Gastrocnemius medialis (tissue), 4 donors: ENCODE measurements at regions not wholly inside any gene's neighbourhood (a gene's known extent, or its start where the extent isn't known, plus 50 kb on each side); places are given as distances from the start of the nearest gene placed in this dataset.

ENCODE experiments used
- ATAC-seq, 2 donors: fragments of 150-250 bp; one replicate each; pipeline ENCODE4 v1.9.1; 2016
- DNase-seq, 2 donors: peaks; one replicate each; pipeline ENCODE4 v3.0.0-alpha.2; 2019
- H3K27ac ChIP-seq, 4 donors: fragments of 200-600 bp; sonication (generic); 1 replicate in 1 of 4; 2 replicates in 3 of 4; pipeline ENCODE4 v1.5.1; 2016 to 2018; ENCODE audit warnings: mild to moderate bottlenecking in 2 of 4, moderate library complexity in 1 of 4
- H3K27me3 ChIP-seq, 3 donors: fragments of 200-600 bp; sonication (generic) in 2 of 3; 1 replicate in 1 of 3; 2 replicates in 2 of 3; pipeline versions ENCODE4 v1.5.1 to v1.6.0; 2016 to 2019; ENCODE audit warnings: mild to moderate bottlenecking in 1 of 3, moderate library complexity in 1 of 3
- H3K36me3 ChIP-seq, 2 donors: fragments of 200-600 bp; sonication (generic) in 1 of 2; one replicate each; pipeline ENCODE4 v1.5.1; 2017 to 2018
- H3K4me1 ChIP-seq, 2 donors: fragments of 200-600 bp; sonication (generic) in 1 of 2; one replicate each; pipeline ENCODE4 v1.5.1; 2016 to 2017; ENCODE audit warnings: mild to moderate bottlenecking in 2 of 2
- H3K4me3 ChIP-seq, 4 donors: fragments of 200-600 bp; sonication (generic) in 3 of 4; 1 replicate in 1 of 4; 2 replicates in 3 of 4; pipeline ENCODE4 v1.5.1; 2016 to 2019; ENCODE audit warnings: mild to moderate bottlenecking in 2 of 4
- H3K9me3 ChIP-seq, 3 donors: fragments of 200-600 bp; sonication (generic) in 2 of 3; 1 replicate in 1 of 3; 2 replicates in 2 of 3; pipeline ENCODE4 v1.5.1; 2016 to 2019
- POLR2A ChIP-seq, 2 donors: fragments of 450-650 bp; IDR thresholded peaks; one replicate each; pipeline ENCODE4 v1.6.1; 2017; ENCODE audit warnings: antibody characterized with exemption in 2 of 2, mild to moderate bottlenecking in 2 of 2, moderate library complexity in 2 of 2
- in situ Hi-C, 4 donors: fragments of 200-750 bp; cut with MboI; loops; one replicate each; pipeline versions ENCODE4 v1.15.0 to v1.8.0; 2017; ENCODE audit warnings: low sequenced_read_pairs in 4 of 4
- intact Hi-C: fragments of 100-400 bp; cut with DNase I; formaldehyde crosslinking; loops from one replicate; pipeline ENCODE4 v1.15.1; 2023; ENCODE audit warnings: low total_unique reads
- TF ChIP-seq, protein P1 (sequence below), 5 experiments: fragments of 450-650 bp in 3 of 5; fragments of 200-600 bp in 2 of 5; sonication (generic) in 2 of 5; IDR thresholded peaks in 4 of 5; conservative IDR thresholded peaks in 1 of 5; 1 replicate in 4 of 5; 2 replicates in 1 of 5; pipeline ENCODE4 v1.5.1; 2016 to 2019; ENCODE audit warnings: antibody characterized with exemption in 5 of 5, mild to moderate bottlenecking in 3 of 5, moderate library complexity in 3 of 5

DNA sequence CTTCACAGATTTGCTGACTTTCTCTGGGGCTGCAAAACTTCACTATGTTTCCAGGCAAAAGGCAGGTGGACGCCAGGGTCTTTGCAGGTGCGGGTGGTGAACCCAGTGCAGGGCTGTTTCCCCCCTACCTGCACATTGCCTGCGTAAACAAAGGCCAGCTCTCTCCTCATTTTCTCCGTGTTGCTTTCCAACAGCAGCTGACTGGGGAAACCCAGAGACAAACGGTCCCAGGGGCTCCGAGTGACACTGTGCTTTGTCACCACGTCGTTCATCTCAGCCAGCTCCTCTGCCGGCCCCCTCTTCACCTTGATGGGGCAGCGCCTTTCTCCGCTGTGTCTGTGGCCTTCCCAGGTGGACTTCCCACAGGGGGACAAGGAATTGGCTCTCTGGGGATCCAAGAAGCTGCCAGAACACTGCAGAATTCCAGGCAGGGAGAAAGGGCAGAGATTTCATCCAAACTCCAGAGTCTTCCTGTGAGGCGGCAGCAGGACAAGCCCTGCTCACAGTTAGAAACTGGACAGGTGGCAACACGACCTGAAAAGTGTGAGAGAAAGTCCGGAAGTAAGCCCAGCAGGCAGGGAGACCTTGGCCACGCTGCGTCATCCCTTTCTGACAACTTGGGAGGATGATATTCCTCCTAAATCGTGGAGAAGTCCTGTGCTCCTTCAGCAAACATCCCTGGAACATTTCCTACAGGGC, 1493.7 kb downstream of the TBC1D22A start:
- DNase-seq (no peak), ATAC-seq (no peak)
- peaks cover 0 to 6% (median 0%) of the 10 kb centered on the region in 3 donors for H3K27me3 ChIP-seq
- H3K9me3 ChIP-seq = no peaks in the 10 kb centered on the region
- H3K4me1 ChIP-seq = no peaks in the 10 kb centered on the region
- H3K4me3 ChIP-seq = no peak overlapping the region
- in situ Hi-C loops (no loop called here), intact Hi-C loops (no loop called here)
- TF ChIP-seq, protein P1, sequence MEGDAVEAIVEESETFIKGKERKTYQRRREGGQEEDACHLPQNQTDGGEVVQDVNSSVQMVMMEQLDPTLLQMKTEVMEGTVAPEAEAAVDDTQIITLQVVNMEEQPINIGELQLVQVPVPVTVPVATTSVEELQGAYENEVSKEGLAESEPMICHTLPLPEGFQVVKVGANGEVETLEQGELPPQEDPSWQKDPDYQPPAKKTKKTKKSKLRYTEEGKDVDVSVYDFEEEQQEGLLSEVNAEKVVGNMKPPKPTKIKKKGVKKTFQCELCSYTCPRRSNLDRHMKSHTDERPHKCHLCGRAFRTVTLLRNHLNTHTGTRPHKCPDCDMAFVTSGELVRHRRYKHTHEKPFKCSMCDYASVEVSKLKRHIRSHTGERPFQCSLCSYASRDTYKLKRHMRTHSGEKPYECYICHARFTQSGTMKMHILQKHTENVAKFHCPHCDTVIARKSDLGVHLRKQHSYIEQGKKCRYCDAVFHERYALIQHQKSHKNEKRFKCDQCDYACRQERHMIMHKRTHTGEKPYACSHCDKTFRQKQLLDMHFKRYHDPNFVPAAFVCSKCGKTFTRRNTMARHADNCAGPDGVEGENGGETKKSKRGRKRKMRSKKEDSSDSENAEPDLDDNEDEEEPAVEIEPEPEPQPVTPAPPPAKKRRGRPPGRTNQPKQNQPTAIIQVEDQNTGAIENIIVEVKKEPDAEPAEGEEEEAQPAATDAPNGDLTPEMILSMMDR (IDR thresholded peaks at IDR 0.05 in 4 of 5, conservative IDR thresholded peaks at IDR 0.05 in 1 of 5) = no peak
- TF ChIP-seq POLR2A (IDR thresholded peaks at IDR 0.05) = no peak
- H3K27ac ChIP-seq = no peak overlapping the region
- H3K36me3 ChIP-seq = no peaks in the 10 kb centered on the region

DNA sequence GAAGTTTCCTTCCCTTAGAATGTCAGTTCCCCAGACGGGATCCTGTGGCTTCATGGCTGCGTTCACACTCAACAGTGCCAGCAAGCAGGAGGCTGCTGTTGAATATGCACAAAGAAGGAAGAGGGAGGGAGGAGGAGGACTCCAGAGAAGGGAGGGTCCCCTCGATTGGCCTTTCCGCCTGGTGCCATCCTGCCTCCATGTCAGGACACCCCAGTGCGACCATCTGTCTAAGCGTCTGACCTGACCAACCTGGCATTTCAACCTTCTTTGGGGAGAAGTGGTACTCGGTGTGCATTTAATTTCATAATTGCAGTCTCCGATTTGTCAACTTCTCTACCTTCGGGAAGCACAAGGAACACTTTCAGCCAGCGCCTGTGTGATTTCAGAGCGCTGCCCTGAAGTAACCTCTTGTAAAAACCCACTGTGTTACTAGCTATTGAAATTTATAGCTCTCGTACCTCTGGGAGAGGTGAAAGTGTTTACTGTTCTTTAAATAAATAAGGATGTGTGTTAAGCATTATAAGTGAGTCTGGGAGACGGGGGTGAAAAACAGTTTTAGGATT, 1491.9 kb downstream of the TBC1D22A start:
- no peak overlapping the region for H3K4me3 ChIP-seq
- intact Hi-C loops = no loop called here
- ATAC-seq = no peak
- no peaks in the 10 kb centered on the region for H3K4me1 ChIP-seq
- no peak for DNase-seq
- in situ Hi-C loops = no loop called here
- H3K27ac ChIP-seq = no peak overlapping the region
- H3K9me3 ChIP-seq = no peaks in the 10 kb centered on the region
- no peaks in the 10 kb centered on the region for H3K36me3 ChIP-seq
- TF ChIP-seq, protein P1 (IDR thresholded peaks at IDR 0.05 in 4 of 5, conservative IDR thresholded peaks at IDR 0.05 in 1 of 5) = no peak
- no peak for TF ChIP-seq POLR2A (IDR thresholded peaks at IDR 0.05)
- peaks cover 0 to 6% (median 0%) of the 10 kb centered on the region in 3 donors for H3K27me3 ChIP-seq

DNA sequence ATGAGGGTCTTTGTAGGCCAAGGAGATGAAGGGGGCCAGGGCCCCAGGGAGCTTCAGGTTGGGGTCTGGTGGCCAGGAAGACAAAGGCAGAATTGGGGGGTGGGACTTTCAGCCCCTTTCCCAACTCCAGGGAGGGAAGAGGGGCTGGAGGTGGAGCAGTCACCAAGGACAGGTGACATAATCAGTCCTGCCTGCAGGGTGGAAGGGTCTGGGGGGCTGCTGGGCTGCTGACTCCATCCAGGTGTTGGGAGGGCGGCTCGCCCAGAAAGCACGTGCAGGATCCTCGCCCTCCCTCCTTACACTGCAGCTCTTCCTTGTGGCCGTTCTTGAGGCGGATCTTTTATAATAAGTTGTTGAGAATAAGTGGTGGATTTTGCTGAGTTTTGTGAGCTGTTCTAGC, 1491.1 kb downstream of the TBC1D22A start:
- H3K27me3 ChIP-seq = peaks cover 0 to 6% (median 0%) of the 10 kb centered on the region in 3 donors
- no peaks in the 10 kb centered on the region for H3K9me3 ChIP-seq
- H3K4me1 ChIP-seq = no peaks in the 10 kb centered on the region
- DNase-seq (no peak), ATAC-seq (no peak)
- no peaks in the 10 kb centered on the region for H3K36me3 ChIP-seq
- in situ Hi-C loops (no loop called here), intact Hi-C loops (no loop called here)
- H3K27ac ChIP-seq = no peak overlapping the region
- TF ChIP-seq POLR2A (IDR thresholded peaks at IDR 0.05) = no peak
- TF ChIP-seq, protein P1 (IDR thresholded peaks at IDR 0.05 in 4 of 5, conservative IDR thresholded peaks at IDR 0.05 in 1 of 5) = no peak
- no peak overlapping the region for H3K4me3 ChIP-seq

DNA sequence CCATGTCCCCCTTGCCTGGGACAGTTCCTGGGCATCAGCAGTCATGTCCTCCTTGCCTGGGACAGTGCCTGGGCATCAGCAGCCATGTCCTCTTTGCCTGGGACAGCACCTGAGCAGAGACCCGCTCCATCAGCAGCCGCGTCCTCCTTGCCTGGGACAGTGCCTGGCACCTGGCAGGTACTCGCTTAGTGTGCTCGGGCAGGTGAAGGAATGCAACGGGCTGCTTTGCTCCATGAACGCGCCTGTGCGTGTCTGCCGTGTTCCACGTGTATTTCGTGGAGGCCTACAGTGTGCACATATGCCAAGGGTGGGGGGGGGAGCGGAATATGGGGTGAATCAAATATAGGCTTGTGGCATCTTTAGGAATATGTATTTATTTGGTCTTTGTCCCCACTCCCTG, 1490.7 kb downstream of the TBC1D22A start:
- Histone ChIP-seq H3K4me3 (no peak overlapping the region), H3K27ac (no peak overlapping the region), H3K27me3 (peaks cover 0 to 6% (median 0%) of the 10 kb centered on the region in 3 donors), H3K36me3 (no peaks in the 10 kb centered on the region), H3K4me1 (no peaks in the 10 kb centered on the region), H3K9me3 (no peaks in the 10 kb centered on the region)
- ATAC-seq (no peak), DNase-seq (no peak)
- in situ Hi-C loops (no loop called here), intact Hi-C loops (no loop called here)
- TF ChIP-seq, protein P1 (IDR thresholded peaks at IDR 0.05 in 4 of 5, conservative IDR thresholded peaks at IDR 0.05 in 1 of 5) = no peak
- no peak for TF ChIP-seq POLR2A (IDR thresholded peaks at IDR 0.05)
